ENCODE measurements at regions not wholly inside any gene's neighbourhood (a gene's known extent, or its start where the extent isn't known, plus 50 kb on each side); places are given as distances from the start of the nearest gene placed in this dataset.
A peak's percentile ranks its signal among the peaks of the same experiment; 100 is the strongest.

DNA sequence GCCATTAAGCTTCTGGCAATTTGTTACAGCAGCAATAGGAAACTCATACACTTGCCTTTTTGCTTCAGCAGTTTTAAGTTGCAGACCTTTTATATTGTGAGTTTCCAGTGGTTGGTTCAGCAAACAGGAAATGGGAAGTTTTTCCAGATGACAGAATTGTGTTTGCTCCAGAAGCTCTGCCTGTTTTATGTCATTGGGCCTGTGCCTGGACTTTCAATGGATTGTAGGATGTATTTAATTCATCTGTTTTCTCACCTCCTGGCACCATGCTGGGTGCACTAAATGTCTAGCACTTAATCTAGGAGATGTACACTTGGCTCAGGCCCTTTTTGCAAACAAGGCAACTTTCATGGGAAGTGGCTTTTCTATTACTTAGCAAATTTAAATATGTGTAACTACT lies 100.4 kb upstream of the CLINT1 start (continued):
- no peak for TF ChIP-seq SP1 (IDR thresholded peaks at IDR 0.05; ENCODE audit: low read depth, low read length)
- TF ChIP-seq HDAC2 (IDR thresholded peaks at IDR 0.05): no peak
- no peak for TF ChIP-seq ZNF622 (IDR thresholded peaks at IDR 0.05)
- TF ChIP-seq CHD1 (IDR thresholded peaks at IDR 0.05; ENCODE audit: low read depth, low read length): no peak
- TF ChIP-seq RFX5 (IDR thresholded peaks at IDR 0.05; ENCODE audit: low read depth, low read length): no peak
- no peak for TF ChIP-seq SREBF1 (IDR thresholded peaks at IDR 0.05; ENCODE audit: low read length)
- TF ChIP-seq, protein P1, sequence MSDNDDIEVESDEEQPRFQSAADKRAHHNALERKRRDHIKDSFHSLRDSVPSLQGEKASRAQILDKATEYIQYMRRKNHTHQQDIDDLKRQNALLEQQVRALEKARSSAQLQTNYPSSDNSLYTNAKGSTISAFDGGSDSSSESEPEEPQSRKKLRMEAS (IDR thresholded peaks at IDR 0.05; ENCODE audit: low read depth, low read length): no peak
- TF ChIP-seq RB1 (IDR thresholded peaks at IDR 0.05; ENCODE audit: borderline replicate concordance): no peak
- no peak for TF ChIP-seq USF1 (IDR thresholded peaks at IDR 0.05; ENCODE audit: borderline replicate concordance, extremely low read length, insufficient read depth, low read depth, low read length)
- TF ChIP-seq JUND (IDR thresholded peaks at IDR 0.05; ENCODE audit: low read depth, low read length): no peak

- RAD21 ChIA-PET (ENCODE audit: unreplicated experiment): no interaction called here
- intact Hi-C loops (cut with micrococcal nuclease; ENCODE audit: unreplicated experiment): no loop called here
- Histone ChIP-seq H3K36me3 (ENCODE audit: control insufficient read depth in 2 of 2, insufficient read depth in 2 of 2, low read length in 1 of 2) (no peaks in the 10 kb centered on the region), H3K79me2 (ENCODE audit: control insufficient read depth, insufficient read depth, low read length) (no peaks in the 10 kb centered on the region), H3K27ac (ENCODE audit: control insufficient read depth, insufficient read depth) (no peak overlapping the region), H3K4me2 (ENCODE audit: control insufficient read depth, insufficient read depth) (no peak overlapping the region), H3K9ac (ENCODE audit: control insufficient read depth, insufficient read depth, low read length) (no peak overlapping the region), H2AFZ (ENCODE audit: control insufficient read depth, low read depth, low read length) (no peak overlapping the region), H3K27me3 (replicated peaks in 1 of 2; ENCODE audit: control insufficient read depth in 2 of 2, insufficient read depth in 2 of 2, low read length in 1 of 2) (no peaks in the 10 kb centered on the region), H3K9me3 (replicated peaks; ENCODE audit: control insufficient read depth, insufficient read depth, low read length) (no peaks in the 10 kb centered on the region), H4K20me1 (ENCODE audit: control insufficient read depth, insufficient read depth) (no peaks in the 10 kb centered on the region), H3K4me1 (ENCODE audit: control insufficient read depth, insufficient read depth, low read length) (no peaks in the 10 kb centered on the region), H3K4me3 (no peak overlapping the region)
- SMC1A ChIA-PET (ENCODE audit: uncharacterized antibody, unreplicated experiment): interaction anchor here (0.9 to 2.2 kb wide), 2 partner anchors 8 to 139 kb away, joined by 3 to 5 read pairs; no protein-coding TSS in a partner anchor
- DNase-seq (ENCODE audit: low read depth, low spot score) (no peak), FAIRE-seq (no peak), ATAC-seq (peak; percentile 84)
- CTCF ChIA-PET: interaction anchor here (0.8 to 1.3 kb wide), 4 partner anchors 8 to 139 kb away, joined by 3 to 4 read pairs (median 3); no protein-coding TSS in a partner anchor
- in situ Hi-C loops (cut with MboI): no loop called here
- BruUV-seq (replicated peaks): no TSS peak
- POLR2A ChIA-PET: no interaction called here
- 35% methylated on average over 3 of the region's 3 CpGs for WGBS (ENCODE audit: insufficient coverage, insufficient replicate concordance, low lambda C conversion rate, missing lambda C conversion rate)
- no peak for TF ChIP-seq ATF2 (IDR thresholded peaks at IDR 0.05; ENCODE audit: low read length)
- no peak for TF ChIP-seq BCL3 (IDR thresholded peaks at IDR 0.05; ENCODE audit: borderline replicate concordance, insufficient read depth, low read depth, low read length, poor library complexity, severe bottlenecking)
- TF ChIP-seq SRF (IDR thresholded peaks at IDR 0.05; ENCODE audit: low read depth in 2 of 2, low read length in 2 of 2): no peak
- no peak for TF ChIP-seq RELA (IDR thresholded peaks at IDR 0.05; ENCODE audit: borderline replicate concordance, partially characterized antibody)
- no peak for TF ChIP-seq POLR2AphosphoS2 (IDR thresholded peaks at IDR 0.05; ENCODE audit: low read depth, low read length)
- TF ChIP-seq SIN3A (IDR thresholded peaks at IDR 0.05; ENCODE audit: low read depth, low read length): no peak
- no peak for TF ChIP-seq RAD51 (IDR thresholded peaks at IDR 0.05)
- no peak for TF ChIP-seq NFXL1 (IDR thresholded peaks at IDR 0.05; ENCODE audit: borderline replicate concordance)
- no peak for TF ChIP-seq FOXK2 (IDR thresholded peaks at IDR 0.05)
- TF ChIP-seq YY1 (IDR thresholded peaks at IDR 0.05; ENCODE audit: low read depth, low read length): no peak
- TF ChIP-seq POLR2A (IDR thresholded peaks at IDR 0.05; ENCODE audit: low read depth, low read length): no peak
- no peak for TF ChIP-seq MXI1 (IDR thresholded peaks at IDR 0.05; ENCODE audit: low read depth, low read length)
Observed at GRCh38 chr5:157956271-157956885, 97.4 kb upstream of the CLINT1 start.
